BLaER1 (cell line): ENCODE measurements at regions not wholly inside any gene's neighbourhood (a gene's known extent, or its start where the extent isn't known, plus 50 kb on each side); places are given as distances from the start of the nearest gene placed in this dataset.

Experiments used
- H3K27ac ChIP-seq: shearing (Covaris generic); formaldehyde crosslinking; 2 replicates; pipeline ENCODE4 v1.8.1; 2022
- H3K27me3 ChIP-seq: shearing (Covaris generic); formaldehyde crosslinking; 2 replicates; pipeline ENCODE4 v1.8.1; 2022
- H3K36me3 ChIP-seq: shearing (Covaris generic); formaldehyde crosslinking; 2 replicates; pipeline ENCODE4 v1.8.1; 2022
- H3K4me1 ChIP-seq: shearing (Covaris generic); formaldehyde crosslinking; 2 replicates; pipeline ENCODE4 v1.8.1; 2022
- H3K4me2 ChIP-seq: shearing (Covaris generic); formaldehyde crosslinking; 2 replicates; pipeline ENCODE4 v1.8.1; 2022
- H3K4me3 ChIP-seq: shearing (Covaris generic); formaldehyde crosslinking; 2 replicates; pipeline ENCODE4 v1.8.1; 2022
- H3K9ac ChIP-seq: shearing (Covaris generic); formaldehyde crosslinking; 2 replicates; pipeline ENCODE4 v1.8.1; 2022
- H3K9me3 ChIP-seq: shearing (Covaris generic); formaldehyde crosslinking; 2 replicates; pipeline ENCODE4 v1.8.1; 2022
- H4K20me1 ChIP-seq: shearing (Covaris generic); formaldehyde crosslinking; 2 replicates; pipeline ENCODE4 v1.8.1; 2022
- Cebpa-rat ChIP-seq: shearing (Covaris generic); IDR thresholded peaks from 2 replicates; pipeline ENCODE4 v1.8.1; 2022

- no peak for TF ChIP-seq Cebpa-rat
- no peaks in the 10 kb centered on the region for H3K9me3 ChIP-seq
- H3K4me1 ChIP-seq = peaks cover 13% of the 10 kb centered on the region; the same call in 1 of the 2 replicates
- H3K27me3 ChIP-seq = no peaks in the 10 kb centered on the region
- no peak overlapping the region for H3K4me3 ChIP-seq
- no peak overlapping the region for H3K27ac ChIP-seq
- H3K4me2 ChIP-seq = no peak overlapping the region
- no peak overlapping the region for H3K9ac ChIP-seq
- no peaks in the 10 kb centered on the region for H3K36me3 ChIP-seq
- H4K20me1 ChIP-seq = no peaks in the 10 kb centered on the region
Observed at GRCh38 chr2:13002536-13003331, 286.0 kb downstream of the TRIB2 start.

GRCh38 chr2:13003500-13003899 is 286.8 kb downstream of the TRIB2 start:
- Histone ChIP-seq H3K9ac (no peak overlapping the region), H3K27me3 (no peaks in the 10 kb centered on the region), H3K9me3 (no peaks in the 10 kb centered on the region), H3K36me3 (no peaks in the 10 kb centered on the region), H4K20me1 (no peaks in the 10 kb centered on the region), H3K4me2 (no peak overlapping the region), H3K4me1 (peaks cover 13% of the 10 kb centered on the region; the same call in 1 of the 2 replicates), H3K4me3 (no peak overlapping the region), H3K27ac (no peak overlapping the region)
- no peak for TF ChIP-seq Cebpa-rat

- Histone ChIP-seq H3K36me3 (no peaks in the 10 kb centered on the region), H3K4me1 (peaks cover 13% of the 10 kb centered on the region; the same call in 1 of the 2 replicates), H3K9me3 (no peaks in the 10 kb centered on the region), H3K27me3 (no peaks in the 10 kb centered on the region), H4K20me1 (no peaks in the 10 kb centered on the region), H3K27ac (no peak overlapping the region), H3K4me3 (no peak overlapping the region), H3K4me2 (no peak overlapping the region), H3K9ac (no peak overlapping the region)
- no peak for TF ChIP-seq Cebpa-rat
Observed at GRCh38 chr2:13005048-13005447, 288.3 kb downstream of the TRIB2 start.

- H3K9me3 ChIP-seq = no peaks in the 10 kb centered on the region
- H3K36me3 ChIP-seq = no peaks in the 10 kb centered on the region
- H3K4me3 ChIP-seq = no peak overlapping the region
- TF ChIP-seq Cebpa-rat = no peak
- H3K27ac ChIP-seq = no peak overlapping the region
- no peak overlapping the region for H3K4me2 ChIP-seq
- H3K4me1 ChIP-seq = peaks cover 12% of the 10 kb centered on the region; the same call in 1 of the 2 replicates
- no peaks in the 10 kb centered on the region for H3K27me3 ChIP-seq
- no peaks in the 10 kb centered on the region for H4K20me1 ChIP-seq
- H3K9ac ChIP-seq = no peak overlapping the region
Observed at GRCh38 chr2:13005761-13006335, 289.1 kb downstream of the TRIB2 start.

- H3K4me2 ChIP-seq = no peak overlapping the region
- H3K27me3 ChIP-seq = no peaks in the 10 kb centered on the region
- no peak for TF ChIP-seq Cebpa-rat
- 0 out of 2 replicates have a peak, but pooled peaks cover 7% of the 10 kb centered on the region for H3K4me1 ChIP-seq
- no peak overlapping the region for H3K27ac ChIP-seq
- no peak overlapping the region for H3K9ac ChIP-seq
- no peaks in the 10 kb centered on the region for H4K20me1 ChIP-seq
- H3K4me3 ChIP-seq = no peak overlapping the region
- no peaks in the 10 kb centered on the region for H3K36me3 ChIP-seq
- no peaks in the 10 kb centered on the region for H3K9me3 ChIP-seq
Observed at GRCh38 chr2:13006426-13006825, 289.7 kb downstream of the TRIB2 start.

GRCh38 chr2:13006829-13007717 is 290.3 kb downstream of the TRIB2 start:
- Histone ChIP-seq H3K27ac (no peak overlapping the region), H3K4me3 (no peak overlapping the region), H3K9ac (no peak overlapping the region), H3K4me2 (no peak overlapping the region), H3K27me3 (no peaks in the 10 kb centered on the region), H4K20me1 (no peaks in the 10 kb centered on the region), H3K36me3 (no peaks in the 10 kb centered on the region), H3K4me1 (0 out of 2 replicates have a peak, but pooled peaks cover 4% of the 10 kb centered on the region), H3K9me3 (no peaks in the 10 kb centered on the region)
- TF ChIP-seq Cebpa-rat = no peak

GRCh38 chr2:13009027-13009642 is 292.4 kb downstream of the TRIB2 start:
- Histone ChIP-seq H3K27ac (no peak overlapping the region), H3K4me2 (no peak overlapping the region), H3K9me3 (no peaks in the 10 kb centered on the region), H4K20me1 (no peaks in the 10 kb centered on the region), H3K27me3 (no peaks in the 10 kb centered on the region), H3K9ac (no peak overlapping the region), H3K4me1 (0 out of 2 replicates have a peak, but pooled peaks cover 4% of the 10 kb centered on the region), H3K4me3 (no peak overlapping the region), H3K36me3 (no peaks in the 10 kb centered on the region)
- TF ChIP-seq Cebpa-rat = no peak

GRCh38 chr2:13010283-13010682 is 293.5 kb downstream of the TRIB2 start:
- Histone ChIP-seq H3K4me2 (no peak overlapping the region), H3K36me3 (no peaks in the 10 kb centered on the region), H3K4me1 (0 out of 2 replicates have a peak, but pooled peaks cover 4% of the 10 kb centered on the region), H3K27me3 (no peaks in the 10 kb centered on the region), H4K20me1 (no peaks in the 10 kb centered on the region), H3K9me3 (no peaks in the 10 kb centered on the region), H3K27ac (no peak overlapping the region), H3K9ac (no peak overlapping the region), H3K4me3 (no peak overlapping the region)
- no peak for TF ChIP-seq Cebpa-rat

- H3K27me3 ChIP-seq = no peaks in the 10 kb centered on the region
- no peaks in the 10 kb centered on the region for H3K36me3 ChIP-seq
- no peaks in the 10 kb centered on the region for H4K20me1 ChIP-seq
- no peak overlapping the region for H3K4me2 ChIP-seq
- H3K9me3 ChIP-seq = no peaks in the 10 kb centered on the region
- no peak overlapping the region for H3K9ac ChIP-seq
- H3K27ac ChIP-seq = no peak overlapping the region
- H3K4me1 ChIP-seq = no peaks in the 10 kb centered on the region
- no peak for TF ChIP-seq Cebpa-rat
- H3K4me3 ChIP-seq = no peak overlapping the region
Observed at GRCh38 chr2:13014783-13015182, 298.0 kb downstream of the TRIB2 start.
